Coronary artery (tissue), 2 donors: ENCODE measurements at regions not wholly inside any gene's neighbourhood (a gene's known extent, or its start where the extent isn't known, plus 50 kb on each side); places are given as distances from the start of the nearest gene placed in this dataset.

Source experiments
- DNase-seq: peaks from one replicate; pipeline ENCODE4 v3.0.0-alpha.2; 2017; ENCODE audit warnings: low spot score
- H3K27ac ChIP-seq, 2 donors: fragments of 200-600 bp; sonication (generic); one replicate each; pipeline ENCODE4 v1.5.1; 2016 to 2019
- H3K4me3 ChIP-seq: fragments of 200-600 bp; sonication (generic); 2 replicates; pipeline ENCODE4 v1.5.1; 2016; ENCODE audit warnings: mild to moderate bottlenecking, moderate library complexity
- CTCF ChIP-seq: fragments of 200-600 bp; sonication (generic); IDR thresholded peaks from one replicate; pipeline ENCODE4 v1.5.1; 2019; ENCODE audit warnings: antibody characterized with exemption

- H3K27ac ChIP-seq: no peak overlapping the region
- no peak overlapping the region for H3K4me3 ChIP-seq
- TF ChIP-seq CTCF: no peak
- no peak for DNase-seq
These were observed 484.7 kb downstream of the IRX1 start for GRCh38 chr5:4080370-4080769.

- TF ChIP-seq CTCF: no peak
- Histone ChIP-seq H3K4me3 (no peak overlapping the region), H3K27ac (no peak overlapping the region)
- DNase-seq: no peak
These were observed 485.4 kb downstream of the IRX1 start for GRCh38 chr5:4081059-4081458.

- DNase-seq: no peak
- Histone ChIP-seq H3K4me3 (no peak overlapping the region), H3K27ac (no peak overlapping the region)
- no peak for TF ChIP-seq CTCF
These were observed 485.8 kb downstream of the IRX1 start for GRCh38 chr5:4081466-4081865.

GRCh38 chr5:4082966-4083564 is 487.4 kb downstream of the IRX1 start:
- no peak for DNase-seq
- TF ChIP-seq CTCF: no peak

GRCh38 chr5:4083591-4084337 is 488.1 kb downstream of the IRX1 start:
- no peak for DNase-seq
- H3K4me3 ChIP-seq: no peak overlapping the region
- no peak for TF ChIP-seq CTCF
- H3K27ac ChIP-seq: no peak overlapping the region

More at GRCh38 chr5:4082966-4083564, 487.4 kb downstream of the IRX1 start:
- no peak overlapping the region for H3K4me3 ChIP-seq
- no peak overlapping the region for H3K27ac ChIP-seq

GRCh38 chr5:4086081-4086480 is 490.4 kb downstream of the IRX1 start:
- DNase-seq: no peak
- TF ChIP-seq CTCF: no peak
- H3K4me3 ChIP-seq: no peak overlapping the region
- no peak overlapping the region for H3K27ac ChIP-seq

- Histone ChIP-seq H3K4me3 (no peak overlapping the region), H3K27ac (no peak overlapping the region)
- no peak for TF ChIP-seq CTCF
- DNase-seq: no peak
These were observed 491.5 kb downstream of the IRX1 start for GRCh38 chr5:4087110-4087509.
